BJ (cell line): ENCODE measurements at regions not wholly inside any gene's neighbourhood (a gene's known extent, or its start where the extent isn't known, plus 50 kb on each side); places are given as distances from the start of the nearest gene placed in this dataset.

Experiments used
- CTCF ChIA-PET: fragments of 350-600 bp; formaldehyde crosslinking; extraction: SDS; loops from one replicate; lab custom pipeline; 2021; ENCODE audit warnings: antibody characterized with exemption, inconsistent platforms; lab: Yijun Ruan, JAX
- POLR2A ChIA-PET: fragments of 300-600 bp; sonication (Branson Sonifier 250); formaldehyde crosslinking; extraction: SDS; loops from one replicate; lab custom pipeline; 2021; ENCODE audit warnings: antibody characterized with exemption; lab: Charles Lee
- DNase-seq: peaks from one replicate; pipeline ENCODE4 v3.0.0-alpha.2; 2011; ENCODE audit warnings: low read depth
- H3K27me3 ChIP-seq: 2 replicates; pipeline ENCODE4 v1.6.0; 2011; ENCODE audit warnings: low read length; ENCODE audit not compliant: control insufficient read depth, insufficient read depth
- H3K36me3 ChIP-seq: 2 replicates; pipeline ENCODE4 v1.5.1; 2011; ENCODE audit warnings: low read length; ENCODE audit not compliant: control insufficient read depth, insufficient read depth
- H3K4me3 ChIP-seq: 2 replicates; pipeline ENCODE4 v1.5.1; 2011; ENCODE audit warnings: low read depth, mild to moderate bottlenecking, control low read depth, low read length
- TF ChIP-seq, protein P1 (sequence below): IDR thresholded peaks from 2 replicates; pipeline ENCODE4 v1.5.1; 2011; ENCODE audit warnings: low read depth, mild to moderate bottlenecking, control low read depth, inconsistent platforms, low read length, moderate library complexity; ENCODE audit not compliant: insufficient read depth

- no peaks in the 10 kb centered on the region for H3K27me3 ChIP-seq
- no peaks in the 10 kb centered on the region for H3K36me3 ChIP-seq
- DNase-seq: no peak
- no peak overlapping the region for H3K4me3 ChIP-seq
- TF ChIP-seq, protein P1, sequence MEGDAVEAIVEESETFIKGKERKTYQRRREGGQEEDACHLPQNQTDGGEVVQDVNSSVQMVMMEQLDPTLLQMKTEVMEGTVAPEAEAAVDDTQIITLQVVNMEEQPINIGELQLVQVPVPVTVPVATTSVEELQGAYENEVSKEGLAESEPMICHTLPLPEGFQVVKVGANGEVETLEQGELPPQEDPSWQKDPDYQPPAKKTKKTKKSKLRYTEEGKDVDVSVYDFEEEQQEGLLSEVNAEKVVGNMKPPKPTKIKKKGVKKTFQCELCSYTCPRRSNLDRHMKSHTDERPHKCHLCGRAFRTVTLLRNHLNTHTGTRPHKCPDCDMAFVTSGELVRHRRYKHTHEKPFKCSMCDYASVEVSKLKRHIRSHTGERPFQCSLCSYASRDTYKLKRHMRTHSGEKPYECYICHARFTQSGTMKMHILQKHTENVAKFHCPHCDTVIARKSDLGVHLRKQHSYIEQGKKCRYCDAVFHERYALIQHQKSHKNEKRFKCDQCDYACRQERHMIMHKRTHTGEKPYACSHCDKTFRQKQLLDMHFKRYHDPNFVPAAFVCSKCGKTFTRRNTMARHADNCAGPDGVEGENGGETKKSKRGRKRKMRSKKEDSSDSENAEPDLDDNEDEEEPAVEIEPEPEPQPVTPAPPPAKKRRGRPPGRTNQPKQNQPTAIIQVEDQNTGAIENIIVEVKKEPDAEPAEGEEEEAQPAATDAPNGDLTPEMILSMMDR: no peak
- ChIA-PET POLR2A (no interaction called here), CTCF (no interaction called here)
Measured at GRCh38 chr2:83615511-83615910, 843.6 kb downstream of the SUCLG1 start.

GRCh38 chr2:83613178-83613577 lies 845.9 kb downstream of the SUCLG1 start:
- Histone ChIP-seq H3K27me3 (no peaks in the 10 kb centered on the region), H3K36me3 (no peaks in the 10 kb centered on the region), H3K4me3 (no peak overlapping the region)
- ChIA-PET CTCF (no interaction called here), POLR2A (no interaction called here)
- DNase-seq: no peak
- TF ChIP-seq, protein P1: no peak

DNA sequence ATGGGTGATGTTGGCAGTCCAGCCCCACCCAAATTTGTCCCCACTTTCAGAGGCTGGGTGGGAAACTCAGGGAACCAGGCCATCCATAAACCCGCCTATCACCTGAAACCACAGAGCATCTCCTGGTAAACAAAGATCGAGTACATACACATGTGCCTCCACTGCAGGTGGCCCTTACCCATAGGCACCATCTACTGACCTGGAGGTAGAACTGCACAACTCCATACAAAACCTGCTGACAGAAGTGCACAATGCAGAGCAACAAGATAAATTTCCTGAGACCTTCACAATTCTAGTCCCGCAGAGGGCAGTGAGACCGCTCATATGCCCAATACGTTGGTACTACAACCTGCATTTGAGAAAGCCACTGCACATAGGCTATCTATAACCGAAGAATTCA lies 856.3 kb downstream of the SUCLG1 start:
- Histone ChIP-seq H3K27me3 (no peaks in the 10 kb centered on the region), H3K36me3 (no peaks in the 10 kb centered on the region), H3K4me3 (no peak overlapping the region)
- DNase-seq: no peak
- POLR2A ChIA-PET: no interaction called here
- CTCF ChIA-PET: no interaction called here
- TF ChIP-seq, protein P1: no peak

GRCh38 chr2:83596592-83597282 lies 862.3 kb downstream of the SUCLG1 start:
- POLR2A ChIA-PET: interaction anchor here (0.6 kb wide), 1 partner anchor 163 kb away, joined by 5 read pairs; no protein-coding TSS in a partner anchor
- CTCF ChIA-PET: no interaction called here
- no peak overlapping the region for H3K4me3 ChIP-seq
- DNase-seq: no peak
- H3K36me3 ChIP-seq: no peaks in the 10 kb centered on the region
- no peaks in the 10 kb centered on the region for H3K27me3 ChIP-seq
- TF ChIP-seq, protein P1: no peak

DNA sequence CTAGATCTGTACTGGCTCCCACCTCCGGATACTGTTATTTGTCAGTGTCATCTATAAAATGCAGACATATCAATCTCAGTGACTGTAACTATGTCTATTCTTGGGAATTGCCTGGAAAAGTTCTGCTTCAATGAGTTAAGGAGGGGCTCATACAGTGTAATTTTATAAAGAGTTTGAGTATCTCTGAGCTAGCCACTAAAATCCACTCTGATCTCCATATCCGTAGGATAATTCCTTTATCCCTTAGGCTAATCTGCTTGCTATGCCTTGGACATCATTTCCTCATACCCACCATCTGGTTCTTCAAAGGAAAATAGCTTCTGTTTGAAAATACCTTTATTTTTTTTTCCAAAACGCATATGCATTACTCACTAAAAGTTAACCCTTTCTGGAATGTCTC lies 863.2 kb downstream of the SUCLG1 start:
- CTCF ChIA-PET: no interaction called here
- H3K4me3 ChIP-seq: no peak overlapping the region
- H3K27me3 ChIP-seq: no peaks in the 10 kb centered on the region
- POLR2A ChIA-PET: no interaction called here
- H3K36me3 ChIP-seq: no peaks in the 10 kb centered on the region
- TF ChIP-seq, protein P1: no peak
- DNase-seq: no peak
